Neural cell (in vitro differentiated cells): ENCODE measurements at regions not wholly inside any gene's neighbourhood (a gene's known extent, or its start where the extent isn't known, plus 50 kb on each side); places are given as distances from the start of the nearest gene placed in this dataset.

Experiments
- H2AFZ ChIP-seq: fragments of 200-600, 300-800 bp; sonication (generic), shearing (Covaris generic); 2 replicates; pipeline ENCODE4 v1.6.0; 2014; ENCODE audit warnings: low read depth, mild to moderate bottlenecking, antibody characterized with exemption, low read length, moderate library complexity
- H3F3A ChIP-seq: fragments of 200-600 bp; shearing (Covaris generic); 2 replicates; pipeline ENCODE4 v1.6.1; 2016; ENCODE audit warnings: mild to moderate bottlenecking, moderate library complexity, mixed read lengths, antibody characterized with exemption, low read length; ENCODE audit not compliant: insufficient read depth, poor library complexity, severe bottlenecking
- H3K27ac ChIP-seq: fragments of 200-600, 300-800 bp; sonication (generic), shearing (Covaris generic); 2 replicates; pipeline ENCODE4 v1.5.1; 2014; ENCODE audit warnings: mild to moderate bottlenecking, low read length, moderate library complexity
- H3K27me3 ChIP-seq: fragments of 300-800, 200-600 bp; sonication (generic), shearing (Covaris generic); 2 replicates; pipeline ENCODE4 v1.6.0; 2014; ENCODE audit warnings: mild to moderate bottlenecking, low read depth, low read length, moderate library complexity; ENCODE audit not compliant: insufficient read depth
- H3K36me3 ChIP-seq: fragments of 300-800, 200-600 bp; sonication (generic), shearing (Covaris generic); 2 replicates; pipeline ENCODE4 v1.5.1; 2014; ENCODE audit warnings: mild to moderate bottlenecking, antibody characterized with exemption, low read length, moderate library complexity; ENCODE audit not compliant: insufficient read depth
- H3K4me2 ChIP-seq: fragments of 300-800, 200-600 bp; sonication (generic), shearing (Covaris generic); 2 replicates; pipeline ENCODE4 v1.6.0; 2014; ENCODE audit warnings: mild to moderate bottlenecking, low read length
- H3K4me3 ChIP-seq: fragments of 300-800, 200-600 bp; sonication (generic), shearing (Covaris generic); 2 replicates; pipeline ENCODE4 v1.5.1; 2014; ENCODE audit warnings: mild to moderate bottlenecking, low read length, moderate library complexity
- H3K79me2 ChIP-seq: fragments of 200-600 bp; shearing (Covaris generic); replicated peaks from 2 replicates; pipeline ENCODE4 v1.6.0; 2014; ENCODE audit warnings: mild to moderate bottlenecking, low read length, moderate library complexity; ENCODE audit not compliant: insufficient read depth
- H3K9ac ChIP-seq: fragments of 300-800, 200-600 bp; sonication (generic), shearing (Covaris generic); 2 replicates; pipeline ENCODE4 v1.6.1; 2016; ENCODE audit warnings: mild to moderate bottlenecking, low read length, mixed read lengths
- H3K9me2 ChIP-seq: fragments of 200-600 bp; shearing (Covaris generic); 2 replicates; pipeline ENCODE4 v1.6.1; 2016; ENCODE audit warnings: mild to moderate bottlenecking, low read length, mixed read lengths; ENCODE audit not compliant: insufficient read depth
- H3K9me3 ChIP-seq: fragments of 200-600, 300-800 bp; sonication (generic), shearing (Covaris generic); 2 replicates; pipeline ENCODE4 v1.6.1; 2016; ENCODE audit warnings: mild to moderate bottlenecking, mixed run types, low read length, moderate library complexity, mixed read lengths
- H4K20me1 ChIP-seq: fragments of 200-600 bp; shearing (Covaris generic); 2 replicates; pipeline ENCODE4 v1.6.1; 2016; ENCODE audit warnings: mild to moderate bottlenecking, mixed run types; ENCODE audit not compliant: insufficient read depth
- EP300 ChIP-seq: fragments of 450-650 bp; conservative IDR thresholded peaks from 2 replicates; pipeline ENCODE4 v1.6.1; 2014; ENCODE audit warnings: antibody characterized with exemption, mild to moderate bottlenecking, moderate library complexity; ENCODE audit not compliant: poor library complexity, severe bottlenecking
- EZH2 ChIP-seq: fragments of 200-600, 300-800 bp; shearing (Covaris generic), sonication (generic); IDR thresholded peaks from 2 replicates; pipeline ENCODE4 v1.6.1; 2014; ENCODE audit warnings: antibody characterized with exemption, low read length, borderline replicate concordance, mild to moderate bottlenecking; ENCODE audit not compliant: insufficient read depth, poor library complexity, severe bottlenecking
- MXI1 ChIP-seq: fragments of 450-650 bp; conservative IDR thresholded peaks from 2 replicates; pipeline ENCODE4 v1.6.1; 2014; ENCODE audit warnings: antibody characterized with exemption, mild to moderate bottlenecking; ENCODE audit not compliant: poor library complexity, severe bottlenecking
- POLR2AphosphoS5 ChIP-seq: IDR thresholded peaks from 2 replicates; pipeline ENCODE4 v1.6.1; 2012
- RAD21 ChIP-seq: fragments of 450-650 bp; conservative IDR thresholded peaks from 2 replicates; pipeline ENCODE4 v1.6.1; 2014; ENCODE audit warnings: antibody characterized with exemption, mild to moderate bottlenecking, moderate library complexity
- SMC3 ChIP-seq: fragments of 450-650 bp; conservative IDR thresholded peaks from 2 replicates; pipeline ENCODE4 v1.6.1; 2014; ENCODE audit warnings: antibody characterized with exemption, mild to moderate bottlenecking, moderate library complexity; ENCODE audit not compliant: poor library complexity
- TAF1 ChIP-seq: IDR thresholded peaks from 2 replicates; pipeline ENCODE4 v1.6.1; 2012; ENCODE audit warnings: low read depth
- TF ChIP-seq, protein P1 (sequence below): IDR thresholded peaks from 2 replicates; pipeline ENCODE4 v1.6.1; 2012; ENCODE audit warnings: borderline replicate concordance
- TF ChIP-seq, protein P2 (sequence below): fragments of 450-650 bp; IDR thresholded peaks from 2 replicates; pipeline ENCODE4 v1.5.1; 2014; ENCODE audit warnings: antibody characterized with exemption, mild to moderate bottlenecking, moderate library complexity; ENCODE audit not compliant: poor library complexity, severe bottlenecking

DNA sequence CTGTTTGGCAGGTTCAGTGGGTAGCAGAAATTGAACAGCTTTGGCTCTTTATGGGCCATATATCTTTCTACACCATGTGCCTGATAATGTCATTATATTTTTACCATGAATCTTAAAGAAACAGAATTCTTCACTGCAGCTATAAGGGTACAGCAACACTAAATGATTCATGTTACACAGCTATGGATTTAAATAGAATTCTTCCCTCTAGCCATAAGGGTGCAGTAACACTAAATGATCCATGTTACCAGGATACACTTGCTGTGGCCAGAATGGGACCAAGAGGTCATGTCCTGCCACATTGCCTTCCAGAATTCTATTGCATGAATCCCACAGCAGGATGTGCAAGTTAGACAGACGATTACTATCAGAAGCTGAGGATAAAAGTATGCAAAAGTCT lies 603.9 kb downstream of the FSCB start:
- Histone ChIP-seq H4K20me1 (no peaks in the 10 kb centered on the region), H2AFZ (no peak overlapping the region), H3K4me3 (no peak overlapping the region), H3K79me2 (no peaks in the 10 kb centered on the region), H3F3A (no peaks in the 10 kb centered on the region), H3K27me3 (no peaks in the 10 kb centered on the region), H3K9me3 (no peaks in the 10 kb centered on the region), H3K4me2 (no peak overlapping the region), H3K36me3 (no peaks in the 10 kb centered on the region), H3K9me2 (no peaks in the 10 kb centered on the region), H3K9ac (no peak overlapping the region), H3K27ac (no peak overlapping the region)
- TF ChIP-seq EP300 (no peak), TAF1 (no peak), POLR2AphosphoS5 (no peak)
- TF ChIP-seq, protein P1, sequence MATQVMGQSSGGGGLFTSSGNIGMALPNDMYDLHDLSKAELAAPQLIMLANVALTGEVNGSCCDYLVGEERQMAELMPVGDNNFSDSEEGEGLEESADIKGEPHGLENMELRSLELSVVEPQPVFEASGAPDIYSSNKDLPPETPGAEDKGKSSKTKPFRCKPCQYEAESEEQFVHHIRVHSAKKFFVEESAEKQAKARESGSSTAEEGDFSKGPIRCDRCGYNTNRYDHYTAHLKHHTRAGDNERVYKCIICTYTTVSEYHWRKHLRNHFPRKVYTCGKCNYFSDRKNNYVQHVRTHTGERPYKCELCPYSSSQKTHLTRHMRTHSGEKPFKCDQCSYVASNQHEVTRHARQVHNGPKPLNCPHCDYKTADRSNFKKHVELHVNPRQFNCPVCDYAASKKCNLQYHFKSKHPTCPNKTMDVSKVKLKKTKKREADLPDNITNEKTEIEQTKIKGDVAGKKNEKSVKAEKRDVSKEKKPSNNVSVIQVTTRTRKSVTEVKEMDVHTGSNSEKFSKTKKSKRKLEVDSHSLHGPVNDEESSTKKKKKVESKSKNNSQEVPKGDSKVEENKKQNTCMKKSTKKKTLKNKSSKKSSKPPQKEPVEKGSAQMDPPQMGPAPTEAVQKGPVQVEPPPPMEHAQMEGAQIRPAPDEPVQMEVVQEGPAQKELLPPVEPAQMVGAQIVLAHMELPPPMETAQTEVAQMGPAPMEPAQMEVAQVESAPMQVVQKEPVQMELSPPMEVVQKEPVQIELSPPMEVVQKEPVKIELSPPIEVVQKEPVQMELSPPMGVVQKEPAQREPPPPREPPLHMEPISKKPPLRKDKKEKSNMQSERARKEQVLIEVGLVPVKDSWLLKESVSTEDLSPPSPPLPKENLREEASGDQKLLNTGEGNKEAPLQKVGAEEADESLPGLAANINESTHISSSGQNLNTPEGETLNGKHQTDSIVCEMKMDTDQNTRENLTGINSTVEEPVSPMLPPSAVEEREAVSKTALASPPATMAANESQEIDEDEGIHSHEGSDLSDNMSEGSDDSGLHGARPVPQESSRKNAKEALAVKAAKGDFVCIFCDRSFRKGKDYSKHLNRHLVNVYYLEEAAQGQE = no peak
- TF ChIP-seq, protein P2, sequence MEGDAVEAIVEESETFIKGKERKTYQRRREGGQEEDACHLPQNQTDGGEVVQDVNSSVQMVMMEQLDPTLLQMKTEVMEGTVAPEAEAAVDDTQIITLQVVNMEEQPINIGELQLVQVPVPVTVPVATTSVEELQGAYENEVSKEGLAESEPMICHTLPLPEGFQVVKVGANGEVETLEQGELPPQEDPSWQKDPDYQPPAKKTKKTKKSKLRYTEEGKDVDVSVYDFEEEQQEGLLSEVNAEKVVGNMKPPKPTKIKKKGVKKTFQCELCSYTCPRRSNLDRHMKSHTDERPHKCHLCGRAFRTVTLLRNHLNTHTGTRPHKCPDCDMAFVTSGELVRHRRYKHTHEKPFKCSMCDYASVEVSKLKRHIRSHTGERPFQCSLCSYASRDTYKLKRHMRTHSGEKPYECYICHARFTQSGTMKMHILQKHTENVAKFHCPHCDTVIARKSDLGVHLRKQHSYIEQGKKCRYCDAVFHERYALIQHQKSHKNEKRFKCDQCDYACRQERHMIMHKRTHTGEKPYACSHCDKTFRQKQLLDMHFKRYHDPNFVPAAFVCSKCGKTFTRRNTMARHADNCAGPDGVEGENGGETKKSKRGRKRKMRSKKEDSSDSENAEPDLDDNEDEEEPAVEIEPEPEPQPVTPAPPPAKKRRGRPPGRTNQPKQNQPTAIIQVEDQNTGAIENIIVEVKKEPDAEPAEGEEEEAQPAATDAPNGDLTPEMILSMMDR = no peak

DNA sequence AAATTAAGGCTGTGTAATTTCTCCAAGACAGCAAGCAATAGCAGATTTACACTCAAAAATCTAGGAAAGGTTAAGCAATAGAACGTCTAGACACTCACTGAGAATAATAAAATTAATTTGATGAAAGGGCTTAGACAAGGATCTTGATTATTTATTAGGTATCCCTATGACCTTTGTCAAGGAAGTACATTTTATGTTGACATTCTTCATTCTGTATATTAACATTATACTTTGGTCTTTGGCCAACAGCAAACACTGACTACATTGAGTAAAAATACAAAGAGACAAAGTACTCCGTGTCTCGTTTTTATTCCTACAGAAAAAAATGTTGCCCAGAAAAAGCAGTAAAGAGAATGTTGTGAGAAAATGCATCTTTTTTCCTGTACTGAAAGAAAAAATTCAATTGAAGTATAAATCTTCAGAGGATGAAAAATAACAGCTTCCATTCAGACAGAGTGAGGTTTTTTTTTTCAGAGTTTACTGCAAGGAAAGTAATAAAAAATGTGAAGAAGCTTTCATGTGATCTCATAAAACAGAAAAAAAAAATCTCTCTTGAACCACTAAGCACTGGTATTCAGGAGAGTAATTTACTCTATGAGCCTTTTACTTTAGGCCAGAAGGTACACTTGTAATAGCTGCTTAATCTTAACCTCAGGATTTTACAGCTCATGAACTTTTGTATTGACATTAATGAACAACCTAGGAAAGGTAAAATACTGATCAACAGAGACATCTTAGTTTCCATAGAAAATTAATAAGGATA lies 605.0 kb downstream of the FSCB start:
- Histone ChIP-seq H3K27me3 (no peaks in the 10 kb centered on the region), H3K9me2 (no peaks in the 10 kb centered on the region), H3K27ac (no peak overlapping the region), H3K36me3 (no peaks in the 10 kb centered on the region), H3K4me3 (no peak overlapping the region), H2AFZ (no peak overlapping the region), H3K79me2 (no peaks in the 10 kb centered on the region), H3K9me3 (no peaks in the 10 kb centered on the region), H3K4me2 (no peak overlapping the region), H3F3A (no peaks in the 10 kb centered on the region), H4K20me1 (no peaks in the 10 kb centered on the region), H3K9ac (no peak overlapping the region)
- TF ChIP-seq TAF1 (no peak), RAD21 (no peak), MXI1 (no peak), SMC3 (no peak), EP300 (no peak), POLR2AphosphoS5 (no peak), EZH2 (no peak)
- TF ChIP-seq, protein P2 = no peak
- TF ChIP-seq, protein P1 = no peak
